GM19043 (cell line): ENCODE measurements at regions not wholly inside any gene's neighbourhood (a gene's known extent, or its start where the extent isn't known, plus 50 kb on each side); places are given as distances from the start of the nearest gene placed in this dataset.
"Not testable (repeated sequence)": the region's sequence is repeated elsewhere in the genome, so short reads cannot be mapped to it uniquely, and the experiment has no call there.

ENCODE experiments used
- ATAC-seq: cut with Tn5 transposase; IDR thresholded peaks from one replicate; pipeline ENCODE4 v1.9.1; 2021; ENCODE audit warnings: low read depth; ENCODE audit not compliant: unreplicated experiment

- ATAC-seq, result no peak
These were observed 246.9 kb upstream of the GAS1 start for GRCh38 chr9:87193925-87194868.

DNA sequence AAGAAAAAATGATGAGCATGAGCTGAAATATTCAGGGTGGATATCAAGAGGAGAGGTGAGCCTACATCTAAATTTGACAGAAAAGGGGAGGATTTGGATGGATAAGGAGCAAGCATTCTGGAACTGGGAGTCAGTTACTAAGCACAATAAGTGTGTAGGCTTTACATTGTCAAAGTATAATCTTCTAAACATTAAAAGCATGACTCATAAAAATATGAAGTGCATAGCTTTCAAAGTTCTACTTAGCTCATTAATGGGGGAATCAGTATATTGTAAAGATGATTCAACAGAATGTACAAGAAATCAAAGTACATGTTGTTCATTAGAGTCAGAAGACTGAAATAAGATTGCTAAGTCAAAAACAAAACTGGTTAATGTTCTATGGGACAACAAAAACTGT, 248.0 kb upstream of the GAS1 start:
- no peak for ATAC-seq

- no peak for ATAC-seq
These were observed 250.2 kb upstream of the GAS1 start for GRCh38 chr9:87197349-87198130.

DNA sequence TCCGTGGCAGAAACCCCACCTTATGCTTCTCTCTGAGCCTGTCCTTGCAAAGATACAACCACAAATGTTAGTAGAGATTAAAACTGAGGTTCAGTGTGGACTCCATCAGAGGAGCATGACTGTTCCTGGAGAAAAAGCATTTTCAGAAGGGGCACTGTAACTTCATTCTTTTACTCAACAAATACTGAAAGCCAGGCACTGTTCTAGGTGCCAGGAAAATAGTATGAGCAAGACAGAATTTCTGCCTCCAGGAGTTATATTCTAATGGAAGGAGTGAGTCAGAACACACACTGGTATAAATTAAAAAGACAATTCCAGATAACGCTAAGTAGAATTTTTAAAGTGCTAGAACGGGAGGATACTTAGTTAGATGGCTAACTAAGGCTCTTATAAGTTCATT, 251.4 kb upstream of the GAS1 start:
- ATAC-seq, result no peak

GRCh38 chr9:87199278-87199677, 252.0 kb upstream of the GAS1 start:
- ATAC-seq, result no peak

- no peak for ATAC-seq
These were observed 252.5 kb upstream of the GAS1 start for GRCh38 chr9:87199782-87200181.

GRCh38 chr9:87201351-87201751, 254.0 kb upstream of the GAS1 start:
- no peak for ATAC-seq

DNA sequence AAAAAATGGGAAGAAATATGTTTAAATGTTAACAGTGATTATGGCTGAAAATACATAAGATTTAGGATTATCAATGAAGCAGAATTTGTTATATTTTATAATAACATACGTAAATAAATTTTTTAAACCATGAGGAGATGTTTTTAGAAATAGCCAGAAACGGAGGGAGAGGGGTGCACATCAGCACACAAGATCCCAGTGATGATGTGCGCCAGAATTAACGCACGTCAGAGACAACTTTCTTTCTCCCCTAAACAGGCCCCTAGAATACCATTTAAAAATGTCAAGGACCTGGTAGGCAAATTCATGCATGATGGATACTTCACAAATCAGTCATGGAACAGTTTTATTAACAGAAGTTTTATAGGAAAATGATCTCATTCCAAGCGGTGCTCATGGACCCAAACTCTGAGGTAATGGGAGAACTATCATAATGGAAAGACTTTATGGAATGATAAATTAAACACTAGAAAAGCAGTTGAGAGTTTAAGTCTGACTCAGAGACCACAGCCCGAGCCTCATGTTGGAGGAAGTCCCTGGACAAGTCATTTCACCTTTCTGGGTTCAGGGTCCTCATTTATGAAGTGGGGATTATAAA, 258.9 kb upstream of the GAS1 start:
- no peak for ATAC-seq

- ATAC-seq, result not testable (repeated sequence)
These were observed 263.4 kb upstream of the GAS1 start for GRCh38 chr9:87210658-87211057.

DNA sequence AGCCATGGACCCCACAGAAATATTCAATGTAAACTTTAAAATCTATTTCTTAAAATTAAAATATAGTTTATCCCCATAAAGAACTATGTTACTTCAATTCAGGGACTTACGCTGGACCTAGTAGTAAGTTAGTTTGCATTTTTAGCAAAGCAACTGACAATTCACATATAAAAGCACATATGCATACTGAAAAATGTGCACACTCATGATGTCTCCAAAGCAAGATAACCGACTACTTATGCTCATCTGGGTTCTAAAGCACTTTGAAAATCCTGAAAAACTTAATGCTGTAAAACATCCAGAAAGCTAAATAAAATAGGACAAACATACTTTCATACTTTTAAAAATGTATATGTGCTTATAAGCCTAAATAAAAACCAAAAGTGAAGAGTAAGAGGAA, 264.4 kb upstream of the GAS1 start:
- no peak for ATAC-seq

DNA sequence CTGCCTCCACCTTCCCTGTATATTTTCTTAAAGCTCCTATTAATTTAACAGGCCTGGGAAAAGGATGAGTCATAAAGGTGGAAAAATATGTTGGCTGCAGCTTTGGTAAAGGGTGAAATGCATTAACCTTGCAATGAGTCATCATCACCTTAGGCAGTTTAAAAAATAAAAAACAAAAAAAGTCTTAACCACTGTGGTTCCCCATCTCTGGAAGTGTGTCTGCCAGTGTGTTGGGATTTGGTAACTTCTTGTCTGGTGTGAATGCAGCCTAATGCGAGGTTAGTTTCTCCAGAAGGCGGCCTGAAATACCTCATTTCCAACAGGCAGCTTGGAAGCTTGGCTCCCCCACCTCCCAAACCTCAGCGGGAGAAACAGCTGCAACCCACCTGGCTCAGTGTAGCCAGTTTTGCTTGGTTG, 265.3 kb upstream of the GAS1 start:
- ATAC-seq, result no peak

GRCh38 chr9:87213948-87214347, 266.6 kb upstream of the GAS1 start:
- ATAC-seq, result no peak

GRCh38 chr9:87214991-87215390, 267.7 kb upstream of the GAS1 start:
- ATAC-seq, result no peak

DNA sequence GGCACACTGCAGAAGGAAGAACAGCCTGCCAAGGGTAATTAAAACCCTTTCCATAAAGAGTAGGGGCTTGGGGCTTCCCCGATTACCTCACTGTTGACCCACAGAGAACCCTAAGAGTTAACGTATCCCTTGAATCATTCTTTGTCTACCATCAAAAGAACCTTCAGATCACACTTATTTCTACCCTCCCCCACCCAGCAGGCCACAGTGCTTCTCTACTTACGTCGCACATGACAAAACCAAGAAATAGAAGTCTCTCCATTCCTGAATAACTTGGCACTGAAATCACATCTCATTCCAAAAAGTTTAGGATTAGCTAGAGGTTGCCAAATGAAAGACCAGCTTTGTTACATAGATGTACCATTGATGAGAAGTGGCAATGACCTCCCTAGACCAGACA, 268.7 kb upstream of the GAS1 start:
- ATAC-seq, result no peak

GRCh38 chr9:87216897-87217455, 269.7 kb upstream of the GAS1 start:
- ATAC-seq, result no peak

GRCh38 chr9:87223392-87224246, 274.0 kb upstream of the DAPK1 start:
- no peak for ATAC-seq

DNA sequence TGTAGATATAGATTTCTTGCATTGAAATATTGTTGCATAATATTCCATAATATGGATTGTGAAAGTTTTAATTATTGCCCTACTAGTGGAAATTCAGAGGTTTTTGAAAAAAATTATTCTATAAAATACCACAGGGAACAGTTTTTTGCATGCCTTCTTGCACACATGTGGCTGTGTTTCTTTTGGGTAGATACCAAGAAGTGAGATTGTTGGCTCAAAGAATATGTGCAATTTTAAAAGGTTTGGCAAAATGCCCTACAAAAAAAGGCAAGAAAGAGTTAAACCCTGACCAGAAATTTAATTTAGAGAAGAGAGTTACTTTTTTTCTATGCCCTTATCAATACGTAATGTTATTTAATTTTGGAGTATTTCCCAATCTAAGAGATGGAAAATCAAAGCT, 270.8 kb upstream of the DAPK1 start:
- no peak for ATAC-seq

GRCh38 chr9:87227456-87227855, 270.2 kb upstream of the DAPK1 start:
- no peak for ATAC-seq

GRCh38 chr9:87229108-87229507, 268.6 kb upstream of the DAPK1 start:
- ATAC-seq, result no peak

DNA sequence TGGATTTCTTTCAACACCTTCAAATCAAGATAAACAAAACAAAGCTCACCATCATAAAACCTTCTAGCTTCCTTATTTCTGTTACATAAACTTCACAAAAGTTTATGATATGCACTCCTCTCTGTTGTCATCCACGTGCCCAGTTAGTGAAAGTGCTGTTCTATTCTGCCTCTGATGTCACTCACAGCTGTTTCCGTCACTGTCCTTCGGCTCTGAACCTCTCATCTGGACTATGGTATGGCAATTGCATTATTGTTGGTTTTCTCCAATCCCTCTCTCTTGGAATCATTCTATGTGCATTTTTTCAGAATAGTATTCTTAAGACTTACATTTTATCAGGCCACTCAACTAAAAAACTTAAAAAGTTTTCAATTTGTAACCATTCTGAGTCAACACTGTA, 264.2 kb upstream of the DAPK1 start:
- ATAC-seq, result no peak
